IPS-18c (cell line): ENCODE measurements at regions not wholly inside any gene's neighbourhood (a gene's known extent, or its start where the extent isn't known, plus 50 kb on each side); places are given as distances from the start of the nearest gene placed in this dataset.

Experiments
- H3K4me3 ChIP-seq: 2 replicates; pipeline ENCODE4 v1.7.0; 2013; ENCODE audit warnings: low read depth, mild to moderate bottlenecking, low read length, moderate library complexity; ENCODE audit not compliant: insufficient read depth
- H3K9me3 ChIP-seq: one replicate; pipeline ENCODE4 v1.6.1; 2013; ENCODE audit warnings: mild to moderate bottlenecking, low read length, moderate library complexity; ENCODE audit not compliant: control insufficient read depth, insufficient read depth

GRCh38 chr13:30006246-30006645, 155.8 kb upstream of the UBL3 start:
- Histone ChIP-seq H3K9me3 (no peaks in the 10 kb centered on the region), H3K4me3 (no peak overlapping the region)

GRCh38 chr13:30004204-30004603, 153.8 kb upstream of the UBL3 start:
- H3K4me3 ChIP-seq = no peak overlapping the region
- H3K9me3 ChIP-seq = no peaks in the 10 kb centered on the region

DNA sequence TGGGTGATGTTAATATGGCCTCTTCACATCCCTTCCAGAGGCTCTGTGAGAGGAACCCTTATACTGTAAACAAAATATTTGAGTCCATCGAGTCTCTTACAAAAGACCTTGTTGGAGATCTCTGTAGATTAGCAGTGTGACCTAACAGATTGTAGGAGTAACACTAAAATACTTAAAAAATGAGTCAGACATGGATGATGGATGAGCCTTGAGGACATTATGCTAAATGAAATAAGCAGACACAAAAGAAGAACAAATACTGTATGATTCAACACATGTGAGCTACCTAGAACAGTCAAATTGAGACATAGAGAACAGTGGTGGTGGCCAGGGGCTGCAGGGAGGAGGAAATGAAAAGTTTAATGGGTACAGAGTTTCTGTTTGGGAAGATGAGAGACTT, 152.2 kb upstream of the UBL3 start:
- Histone ChIP-seq H3K9me3 (no peaks in the 10 kb centered on the region), H3K4me3 (no peak overlapping the region)

DNA sequence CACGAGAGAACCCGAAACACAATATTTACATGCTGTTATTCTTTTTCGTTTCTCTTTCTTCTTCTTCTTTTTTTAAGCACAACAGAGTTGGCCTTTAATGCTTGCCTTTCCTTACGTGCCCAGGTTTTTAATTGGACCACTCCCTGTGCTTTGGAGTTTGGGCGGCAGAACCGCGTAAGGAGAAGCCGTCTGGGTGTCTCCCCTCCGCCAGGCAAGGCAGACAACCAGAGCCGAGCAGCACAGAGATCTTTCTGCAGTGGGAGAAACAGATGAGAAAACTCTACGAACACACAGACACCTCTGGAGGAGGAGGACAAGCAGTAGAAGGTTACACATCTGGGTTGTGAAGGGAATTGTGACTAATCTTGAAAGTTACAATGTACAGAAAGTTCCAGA, 150.0 kb upstream of the UBL3 start:
- Histone ChIP-seq H3K9me3 (no peaks in the 10 kb centered on the region), H3K4me3 (no peak overlapping the region)

- no peak overlapping the region for H3K4me3 ChIP-seq
- H3K9me3 ChIP-seq = no peaks in the 10 kb centered on the region
Measured at GRCh38 chr13:29999492-30000369, 149.3 kb upstream of the UBL3 start.

GRCh38 chr13:29996316-29996715, 145.9 kb upstream of the UBL3 start:
- Histone ChIP-seq H3K9me3 (peaks cover 4% of the 10 kb centered on the region), H3K4me3 (no peak overlapping the region)

GRCh38 chr13:29994911-29995595, 144.6 kb upstream of the UBL3 start:
- Histone ChIP-seq H3K4me3 (no peak overlapping the region), H3K9me3 (peaks cover 4% of the 10 kb centered on the region)

- Histone ChIP-seq H3K9me3 (peaks cover 4% of the 10 kb centered on the region), H3K4me3 (no peak overlapping the region)
Measured at GRCh38 chr13:29993716-29994488, 143.5 kb upstream of the UBL3 start.

DNA sequence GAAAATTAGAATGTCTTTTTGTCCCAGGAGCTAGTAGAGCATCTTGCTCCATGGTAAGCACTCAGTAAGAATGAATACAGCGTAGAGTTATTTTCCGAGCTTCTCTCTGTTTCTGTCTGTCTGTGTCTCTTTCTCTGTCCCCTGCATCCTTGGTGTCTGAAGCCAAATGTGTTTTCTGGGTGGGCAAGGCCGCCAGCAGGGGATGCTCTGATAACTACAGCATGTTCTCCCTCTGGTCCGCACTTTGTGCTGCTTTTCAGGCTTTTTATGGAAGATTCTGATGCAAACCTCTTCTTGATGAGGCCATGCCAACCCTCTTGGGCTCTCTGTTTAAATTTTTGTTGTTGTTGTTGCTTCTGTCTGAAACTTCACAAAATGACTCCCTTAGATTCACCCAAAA, 142.8 kb upstream of the UBL3 start:
- Histone ChIP-seq H3K9me3 (peaks cover 4% of the 10 kb centered on the region), H3K4me3 (no peak overlapping the region)

DNA sequence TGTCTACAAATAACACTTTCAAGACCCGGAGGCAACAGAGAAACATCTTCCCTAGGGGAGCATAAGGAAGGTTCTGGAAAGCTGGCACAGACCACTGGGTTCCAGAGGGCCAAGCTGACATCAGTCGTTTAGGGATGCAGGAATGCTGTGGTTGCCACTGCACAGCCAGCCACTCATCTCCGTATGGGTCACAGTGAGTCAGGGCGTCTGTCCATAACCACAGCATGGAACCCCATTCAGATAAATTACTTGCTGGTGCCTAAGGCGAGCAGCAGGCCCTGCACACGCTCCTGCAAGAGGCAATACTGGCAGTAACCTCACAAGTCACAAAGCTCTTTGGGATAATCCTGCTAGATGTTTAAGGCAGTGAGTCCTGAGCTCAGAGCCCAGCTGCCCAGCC, 140.9 kb upstream of the UBL3 start:
- peaks cover 4% of the 10 kb centered on the region for H3K9me3 ChIP-seq
- no peak overlapping the region for H3K4me3 ChIP-seq

- Histone ChIP-seq H3K9me3 (peaks cover 4% of the 10 kb centered on the region), H3K4me3 (no peak overlapping the region)
Measured at GRCh38 chr13:29987340-29987739, 136.9 kb upstream of the UBL3 start.

DNA sequence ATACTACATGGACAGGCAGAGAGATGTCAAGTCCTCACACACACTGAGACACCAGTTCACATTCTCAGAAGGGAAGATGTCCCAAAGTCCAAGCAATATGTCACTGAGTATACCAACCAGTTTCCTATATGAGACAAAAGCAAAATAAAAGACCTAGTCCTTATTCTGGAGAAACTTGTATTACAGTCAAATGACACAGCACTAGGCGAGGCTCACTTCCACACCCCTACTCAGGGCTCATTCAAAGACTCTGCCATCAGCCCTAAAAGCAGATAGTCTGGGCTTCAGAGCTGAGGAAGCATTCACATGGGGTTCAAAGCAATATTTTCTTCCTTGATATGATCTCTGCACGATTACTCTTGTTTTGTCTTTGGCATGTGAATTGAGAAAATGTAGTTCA, 129.9 kb upstream of the UBL3 start:
- Histone ChIP-seq H3K9me3 (peaks cover 2% of the 10 kb centered on the region), H3K4me3 (no peak overlapping the region)

DNA sequence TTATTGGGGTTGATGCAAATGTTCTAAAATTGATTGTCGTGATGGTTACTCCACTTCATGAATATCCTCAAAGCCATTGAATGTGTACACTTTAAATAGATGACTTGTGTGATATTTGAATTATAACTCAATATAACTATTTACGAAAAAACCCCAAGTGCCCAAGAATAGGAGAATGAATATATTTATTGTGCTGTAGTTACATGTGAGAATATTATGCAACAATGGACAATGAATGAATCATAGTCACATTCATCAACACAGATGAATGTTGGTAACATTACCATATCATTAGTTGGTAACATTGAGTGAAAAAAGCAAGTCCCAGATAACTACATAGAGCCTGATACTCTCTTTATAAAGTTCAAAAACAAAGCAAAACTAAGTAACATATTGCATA, 127.8 kb upstream of the UBL3 start:
- Histone ChIP-seq H3K9me3 (peaks cover 2% of the 10 kb centered on the region), H3K4me3 (no peak overlapping the region)

- Histone ChIP-seq H3K9me3 (peaks cover 2% of the 10 kb centered on the region), H3K4me3 (no peak overlapping the region)
Measured at GRCh38 chr13:29977476-29978120, 127.2 kb upstream of the UBL3 start.

DNA sequence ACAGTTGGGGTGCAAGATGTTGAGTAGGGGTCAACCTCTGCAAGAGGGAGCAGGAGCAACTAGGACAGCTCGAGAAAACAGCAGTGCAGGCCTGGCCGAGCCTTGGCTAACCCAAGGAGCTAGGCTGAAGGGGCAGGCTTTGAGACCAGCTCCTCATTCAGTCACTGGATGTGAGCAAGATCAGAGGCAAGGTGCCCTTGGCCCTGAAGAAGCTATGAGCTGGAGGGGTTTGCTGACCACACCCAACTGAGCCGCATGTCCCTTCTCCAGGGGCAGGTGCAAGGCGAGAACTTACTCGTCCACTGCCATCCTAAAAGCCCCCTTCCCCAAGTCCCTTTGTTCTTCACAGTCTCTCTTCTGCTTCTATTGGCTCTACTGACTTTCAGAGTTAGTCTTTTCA, 126.1 kb upstream of the UBL3 start:
- H3K9me3 ChIP-seq = peaks cover 2% of the 10 kb centered on the region

DNA sequence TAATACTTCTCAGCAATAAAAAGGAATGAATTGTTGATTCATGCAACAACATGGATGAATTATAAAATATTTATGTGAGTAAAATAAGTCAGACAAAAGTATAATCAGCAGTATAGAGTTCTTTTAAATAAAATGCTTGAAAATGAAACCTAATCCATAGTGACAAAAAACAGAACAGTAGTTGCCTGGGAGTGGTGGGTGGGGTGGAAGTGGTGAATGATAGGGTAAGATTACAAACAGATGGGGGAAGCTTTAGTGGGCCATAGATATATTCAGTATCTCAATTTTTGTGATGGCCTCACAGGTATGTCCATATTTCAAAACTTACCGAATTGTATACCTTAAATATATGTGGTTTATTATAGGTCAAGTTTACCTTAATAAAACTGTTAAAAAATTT, 124.9 kb upstream of the UBL3 start:
- no peaks in the 10 kb centered on the region for H3K9me3 ChIP-seq
- H3K4me3 ChIP-seq = no peak overlapping the region

More for the DNA sequence above, 126.1 kb upstream of the UBL3 start:
- no peak overlapping the region for H3K4me3 ChIP-seq

DNA sequence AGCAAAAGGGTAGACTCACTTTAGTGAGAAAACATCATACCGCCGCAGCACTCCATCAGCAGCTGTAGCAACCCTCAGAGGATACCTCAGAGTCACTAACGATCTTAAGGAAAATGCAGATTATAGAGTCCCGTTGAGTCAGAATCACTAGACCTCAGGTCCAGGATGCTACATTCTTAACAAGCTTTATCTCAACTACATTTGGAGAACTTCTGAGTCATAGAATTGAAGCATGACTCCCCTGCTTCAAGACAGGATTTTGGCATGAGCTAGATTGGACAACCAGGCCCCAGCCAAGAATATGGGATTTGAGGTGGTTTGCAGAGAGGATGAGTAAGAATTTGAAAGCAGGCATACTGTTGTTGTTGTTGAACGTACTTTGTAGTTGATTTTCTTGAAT, 118.9 kb upstream of the UBL3 start:
- Histone ChIP-seq H3K4me3 (no peak overlapping the region), H3K9me3 (peaks cover 2% of the 10 kb centered on the region)
